CD4-positive, alpha-beta memory T cell (primary cell): ENCODE measurements at regions not wholly inside any gene's neighbourhood (a gene's known extent, or its start where the extent isn't known, plus 50 kb on each side); places are given as distances from the start of the nearest gene placed in this dataset.

ENCODE experiments used
- CTCF ChIA-PET: fragments of 350-600 bp; sonication (Branson Sonifier 250); formaldehyde crosslinking; loops from one replicate; lab custom pipeline; 2021; ENCODE audit warnings: inconsistent platforms; ENCODE audit not compliant: partially characterized antibody; lab: Charles Lee
- POLR2A ChIA-PET: fragments of 350-600 bp; sonication (Branson Sonifier 250); formaldehyde crosslinking; loops from one replicate; lab custom pipeline; 2021; ENCODE audit not compliant: partially characterized antibody; lab: Charles Lee
- DNase-seq, 5 donors: peaks; one replicate each; pipeline versions ENCODE4 v3.0.0 to v3.0.0-alpha.2; 2020 to 2022; ENCODE audit warnings: mixed read lengths in 1 of 5
- H3K27ac ChIP-seq: one replicate; pipeline ENCODE4 v1.7.0; 2013; ENCODE audit warnings: low read depth, low read length
- H3K27me3 ChIP-seq: 2 replicates; pipeline ENCODE4 v1.7.0; 2013; ENCODE audit warnings: mild to moderate bottlenecking, low read length, moderate library complexity; ENCODE audit not compliant: insufficient read depth
- H3K36me3 ChIP-seq: 2 replicates; pipeline ENCODE4 v1.7.0; 2013; ENCODE audit warnings: mild to moderate bottlenecking, low read length, moderate library complexity; ENCODE audit not compliant: insufficient read depth
- H3K4me1 ChIP-seq: 2 replicates; pipeline ENCODE4 v1.7.0; 2013; ENCODE audit warnings: mild to moderate bottlenecking, low read length, moderate library complexity; ENCODE audit not compliant: insufficient read depth
- H3K4me3 ChIP-seq, 2 donors: one replicate each; pipeline ENCODE4 v1.7.0; 2013; ENCODE audit warnings: low read length in 2 of 2, mild to moderate bottlenecking in 1 of 2
- H3K9me3 ChIP-seq, 2 donors: one replicate each; pipeline ENCODE4 v1.7.0; 2013; ENCODE audit warnings: low read length in 2 of 2, control low read depth in 1 of 2; ENCODE audit not compliant: control insufficient read depth in 1 of 2
- H3K27ac Mint-ChIP-seq, 7 donors: one replicate each; pipeline ENCODE4 v1.8.0; 2020 to 2021; ENCODE audit warnings: mixed read lengths in 7 of 7, mild to moderate bottlenecking in 6 of 7, inconsistent platforms in 3 of 7, moderate library complexity in 3 of 7
- H3K27me3 Mint-ChIP-seq, 2 donors: one replicate each; pipeline ENCODE4 v1.8.0; 2020 to 2021; ENCODE audit warnings: mixed read lengths in 2 of 2
- H3K36me3 Mint-ChIP-seq, 2 donors: one replicate each; pipeline ENCODE4 v1.8.0; 2020 to 2021; ENCODE audit warnings: mixed read lengths in 2 of 2, inconsistent platforms in 1 of 2, mild to moderate bottlenecking in 1 of 2
- H3K4me1 Mint-ChIP-seq, 4 donors: one replicate each; pipeline ENCODE4 v1.8.0; 2020 to 2021; ENCODE audit warnings: mixed read lengths in 4 of 4, mild to moderate bottlenecking in 1 of 4
- H3K4me3 Mint-ChIP-seq, 8 donors: one replicate each; pipeline ENCODE4 v1.8.0; 2020 to 2021; ENCODE audit warnings: mixed read lengths in 8 of 8, mild to moderate bottlenecking in 7 of 8, moderate library complexity in 6 of 8, inconsistent platforms in 3 of 8
- H3K9me3 Mint-ChIP-seq, 8 donors: one replicate each; pipeline ENCODE4 v1.8.0; 2020 to 2021; ENCODE audit warnings: mixed read lengths in 8 of 8, mild to moderate bottlenecking in 5 of 8, inconsistent platforms in 3 of 8, moderate library complexity in 1 of 8
- intact Hi-C: fragments of 100-400 bp; cut with micrococcal nuclease; formaldehyde crosslinking; loops from one replicate; pipeline ENCODE4 v1.15.1; 2023

- Mint-ChIP-seq H3K4me3 (no peak overlapping the region), H3K27ac (no peak overlapping the region), H3K4me1 (no peaks in the 10 kb centered on the region), H3K27me3 (no peaks in the 10 kb centered on the region), H3K9me3 (peaks cover 0 to 13% (median 3%) of the 10 kb centered on the region in 8 donors), H3K36me3 (no peaks in the 10 kb centered on the region)
- peaks cover 0 to 5% of the 10 kb centered on the region in 2 donors for H3K9me3 ChIP-seq
- no peaks in the 10 kb centered on the region for H3K4me1 ChIP-seq
- H3K4me3 ChIP-seq = no peak overlapping the region
- intact Hi-C loops = no loop called here
- POLR2A ChIA-PET = no interaction called here
- CTCF ChIA-PET = no interaction called here
- H3K27me3 ChIP-seq = no peaks in the 10 kb centered on the region
- H3K36me3 ChIP-seq = no peaks in the 10 kb centered on the region
- no peak for DNase-seq
- no peak overlapping the region for H3K27ac ChIP-seq
These were observed 1045.8 kb upstream of the CNTN5 start for GRCh38 chr11:97974798-97975498.

- intact Hi-C loops = no loop called here
- Mint-ChIP-seq H3K27ac (no peak overlapping the region), H3K27me3 (no peaks in the 10 kb centered on the region), H3K9me3 (peaks cover 0 to 11% (median 3%) of the 10 kb centered on the region in 8 donors), H3K36me3 (no peaks in the 10 kb centered on the region), H3K4me3 (no peak overlapping the region), H3K4me1 (no peaks in the 10 kb centered on the region)
- no peak for DNase-seq
- Histone ChIP-seq H3K36me3 (no peaks in the 10 kb centered on the region), H3K9me3 (no peaks in the 10 kb centered on the region), H3K27me3 (no peaks in the 10 kb centered on the region), H3K4me3 (no peak overlapping the region), H3K4me1 (no peaks in the 10 kb centered on the region), H3K27ac (no peak overlapping the region)
- CTCF ChIA-PET = no interaction called here
- POLR2A ChIA-PET = no interaction called here
These were observed 1043.0 kb upstream of the CNTN5 start for GRCh38 chr11:97977726-97978125.

- Mint-ChIP-seq H3K4me3 (no peak overlapping the region), H3K9me3 (peaks cover 0 to 14% (median 3%) of the 10 kb centered on the region in 8 donors), H3K4me1 (no peaks in the 10 kb centered on the region), H3K27me3 (no peaks in the 10 kb centered on the region), H3K36me3 (no peaks in the 10 kb centered on the region), H3K27ac (no peak overlapping the region)
- Histone ChIP-seq H3K4me3 (no peak overlapping the region), H3K4me1 (no peaks in the 10 kb centered on the region), H3K9me3 (no peaks in the 10 kb centered on the region), H3K36me3 (no peaks in the 10 kb centered on the region), H3K27me3 (no peaks in the 10 kb centered on the region), H3K27ac (no peak overlapping the region)
- CTCF ChIA-PET = no interaction called here
- POLR2A ChIA-PET = no interaction called here
- DNase-seq = no peak
- intact Hi-C loops = no loop called here
These were observed 1041.0 kb upstream of the CNTN5 start for GRCh38 chr11:97979741-97980140.

GRCh38 chr11:97982512-97982911 lies 1038.2 kb upstream of the CNTN5 start:
- CTCF ChIA-PET = no interaction called here
- H3K27ac Mint-ChIP-seq = no peak overlapping the region
- H3K36me3 Mint-ChIP-seq = no peaks in the 10 kb centered on the region

GRCh38 chr11:97989121-97989520 lies 1031.6 kb upstream of the CNTN5 start:
- Mint-ChIP-seq H3K36me3 (no peaks in the 10 kb centered on the region), H3K4me1 (no peaks in the 10 kb centered on the region), H3K9me3 (peaks cover 0 to 12% (median 5%) of the 10 kb centered on the region in 8 donors), H3K27ac (no peak overlapping the region), H3K4me3 (no peak overlapping the region), H3K27me3 (no peaks in the 10 kb centered on the region)
- DNase-seq = no peak
- Histone ChIP-seq H3K27me3 (no peaks in the 10 kb centered on the region), H3K9me3 (no peaks in the 10 kb centered on the region), H3K27ac (no peak overlapping the region), H3K4me1 (no peaks in the 10 kb centered on the region), H3K4me3 (no peak overlapping the region), H3K36me3 (no peaks in the 10 kb centered on the region)
- ChIA-PET POLR2A (no interaction called here), CTCF (no interaction called here)
- intact Hi-C loops = no loop called here

More at GRCh38 chr11:97982512-97982911, 1038.2 kb upstream of the CNTN5 start:
- intact Hi-C loops = no loop called here
- POLR2A ChIA-PET = no interaction called here
- Histone ChIP-seq H3K36me3 (no peaks in the 10 kb centered on the region), H3K9me3 (no peaks in the 10 kb centered on the region), H3K27me3 (no peaks in the 10 kb centered on the region), H3K4me3 (no peak overlapping the region), H3K27ac (no peak overlapping the region), H3K4me1 (no peaks in the 10 kb centered on the region)
- Mint-ChIP-seq H3K27me3 (no peaks in the 10 kb centered on the region), H3K4me3 (no peak overlapping the region), H3K4me1 (no peaks in the 10 kb centered on the region), H3K9me3 (peaks cover 0 to 14% (median 3%) of the 10 kb centered on the region in 8 donors)
- no peak for DNase-seq

GRCh38 chr11:97990162-97990920 lies 1030.4 kb upstream of the CNTN5 start:
- H3K27ac ChIP-seq = no peak overlapping the region
- intact Hi-C loops = no loop called here
- no peaks in the 10 kb centered on the region for H3K4me1 ChIP-seq
- peaks cover 0 to 12% (median 5%) of the 10 kb centered on the region in 8 donors for H3K9me3 Mint-ChIP-seq
- CTCF ChIA-PET = no interaction called here
- H3K9me3 ChIP-seq = no peaks in the 10 kb centered on the region
- no peaks in the 10 kb centered on the region for H3K27me3 ChIP-seq
- H3K27me3 Mint-ChIP-seq = no peaks in the 10 kb centered on the region
- no peak overlapping the region for H3K4me3 ChIP-seq
- H3K36me3 ChIP-seq = no peaks in the 10 kb centered on the region
- POLR2A ChIA-PET = no interaction called here
- H3K27ac Mint-ChIP-seq = no peak overlapping the region
- H3K4me1 Mint-ChIP-seq = no peaks in the 10 kb centered on the region
- H3K4me3 Mint-ChIP-seq = no peak overlapping the region
- H3K36me3 Mint-ChIP-seq = no peaks in the 10 kb centered on the region
- no peak for DNase-seq

GRCh38 chr11:97993562-97993961 lies 1027.2 kb upstream of the CNTN5 start:
- H3K4me1 Mint-ChIP-seq = no peaks in the 10 kb centered on the region
- Histone ChIP-seq H3K9me3 (no peaks in the 10 kb centered on the region), H3K27ac (no peak overlapping the region), H3K4me3 (no peak overlapping the region), H3K36me3 (no peaks in the 10 kb centered on the region), H3K4me1 (no peaks in the 10 kb centered on the region), H3K27me3 (no peaks in the 10 kb centered on the region)
- H3K27ac Mint-ChIP-seq = no peak overlapping the region
- intact Hi-C loops = no loop called here
- no peaks in the 10 kb centered on the region for H3K27me3 Mint-ChIP-seq
- peaks cover 0 to 13% (median 5%) of the 10 kb centered on the region in 8 donors for H3K9me3 Mint-ChIP-seq
- DNase-seq = no peak
- CTCF ChIA-PET = no interaction called here
- H3K4me3 Mint-ChIP-seq = no peak overlapping the region
- no peaks in the 10 kb centered on the region for H3K36me3 Mint-ChIP-seq
- POLR2A ChIA-PET = no interaction called here
